Mucosa of stomach (tissue), 1 donor: ENCODE measurements at regions not wholly inside any gene's neighbourhood (a gene's known extent, or its start where the extent isn't known, plus 50 kb on each side); places are given as distances from the start of the nearest gene placed in this dataset.

Source experiments
- H3K27me3 ChIP-seq: one replicate; pipeline ENCODE4 v1.7.0; 2013; ENCODE audit warnings: mild to moderate bottlenecking, low read length; ENCODE audit not compliant: control insufficient read depth, insufficient read depth
- H3K36me3 ChIP-seq: one replicate; pipeline ENCODE4 v1.7.0; 2013; ENCODE audit warnings: low read length; ENCODE audit not compliant: control insufficient read depth, insufficient read depth
- H3K4me1 ChIP-seq: one replicate; pipeline ENCODE4 v1.7.0; 2013; ENCODE audit warnings: mild to moderate bottlenecking, low read length; ENCODE audit not compliant: control insufficient read depth, insufficient read depth
- H3K4me3 ChIP-seq: one replicate; pipeline ENCODE4 v1.7.0; 2013; ENCODE audit warnings: low read length
- H3K9ac ChIP-seq: one replicate; pipeline ENCODE4 v1.7.0; 2013; ENCODE audit warnings: mild to moderate bottlenecking, low read length, moderate library complexity
- H3K9me3 ChIP-seq: one replicate; pipeline ENCODE4 v1.7.0; 2013; ENCODE audit warnings: mild to moderate bottlenecking, low read length, moderate library complexity; ENCODE audit not compliant: control insufficient read depth
- donor health status: Pancreatic carcinoma.

DNA sequence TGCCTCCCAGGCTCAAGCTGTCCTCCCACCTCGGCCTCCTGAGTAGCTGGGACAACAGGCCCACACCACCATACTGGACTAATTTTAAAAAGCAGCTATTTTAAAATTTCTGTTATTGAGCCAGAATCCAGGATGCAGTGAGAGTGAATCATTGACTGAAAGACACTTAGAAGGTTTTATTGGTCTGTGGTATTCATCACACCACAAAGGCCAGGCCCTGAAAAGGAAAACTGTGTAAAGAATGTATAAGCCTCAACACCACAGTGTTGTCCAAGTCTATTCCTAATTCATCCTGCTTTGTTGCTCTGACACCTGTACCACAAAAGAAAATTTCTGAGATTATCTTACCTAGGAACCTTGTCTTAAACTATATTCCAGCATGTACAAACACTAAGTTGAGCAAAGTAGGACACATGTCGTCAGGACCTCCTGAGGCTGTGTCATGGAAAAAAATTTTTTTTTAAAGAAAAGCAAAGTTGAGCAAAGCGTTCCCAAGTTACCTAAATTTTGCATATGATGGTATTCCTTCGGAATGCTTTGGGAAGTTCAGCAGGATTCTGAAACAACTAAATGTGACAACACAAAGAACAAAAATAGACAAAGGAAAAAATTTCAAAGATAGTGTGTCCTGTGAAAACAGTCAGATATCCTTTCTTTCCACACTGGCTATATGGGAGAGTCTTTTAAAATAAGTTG lies 129.6 kb upstream of the MKLN1 start:
- no peaks in the 10 kb centered on the region for H3K4me1 ChIP-seq
- no peaks in the 10 kb centered on the region for H3K9me3 ChIP-seq
- H3K36me3 ChIP-seq = no peaks in the 10 kb centered on the region
- no peaks in the 10 kb centered on the region for H3K27me3 ChIP-seq
- H3K9ac ChIP-seq = no peak overlapping the region
- H3K4me3 ChIP-seq = no peak overlapping the region

DNA sequence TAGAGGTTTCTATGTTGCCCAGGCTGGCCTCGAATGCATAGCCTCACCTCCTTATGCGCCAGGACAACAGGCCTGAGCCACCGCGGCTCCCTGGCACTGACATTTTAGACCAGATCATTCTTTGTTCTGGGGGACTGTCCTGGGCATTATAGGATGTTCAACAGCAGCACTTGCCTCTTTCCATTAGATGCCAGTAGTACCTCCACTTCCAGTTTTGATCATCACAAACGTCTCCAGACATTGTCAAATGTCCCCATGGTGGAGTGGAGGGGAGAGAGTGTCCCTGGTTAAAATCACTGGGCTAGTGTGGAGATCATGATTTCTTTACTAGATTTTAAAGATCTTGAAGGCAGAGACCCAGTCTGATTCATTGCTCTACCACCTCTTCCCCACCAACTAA lies 125.2 kb upstream of the MKLN1 start:
- Histone ChIP-seq H3K4me1 (no peaks in the 10 kb centered on the region), H3K36me3 (no peaks in the 10 kb centered on the region), H3K27me3 (no peaks in the 10 kb centered on the region), H3K9me3 (no peaks in the 10 kb centered on the region), H3K9ac (no peak overlapping the region), H3K4me3 (no peak overlapping the region)

DNA sequence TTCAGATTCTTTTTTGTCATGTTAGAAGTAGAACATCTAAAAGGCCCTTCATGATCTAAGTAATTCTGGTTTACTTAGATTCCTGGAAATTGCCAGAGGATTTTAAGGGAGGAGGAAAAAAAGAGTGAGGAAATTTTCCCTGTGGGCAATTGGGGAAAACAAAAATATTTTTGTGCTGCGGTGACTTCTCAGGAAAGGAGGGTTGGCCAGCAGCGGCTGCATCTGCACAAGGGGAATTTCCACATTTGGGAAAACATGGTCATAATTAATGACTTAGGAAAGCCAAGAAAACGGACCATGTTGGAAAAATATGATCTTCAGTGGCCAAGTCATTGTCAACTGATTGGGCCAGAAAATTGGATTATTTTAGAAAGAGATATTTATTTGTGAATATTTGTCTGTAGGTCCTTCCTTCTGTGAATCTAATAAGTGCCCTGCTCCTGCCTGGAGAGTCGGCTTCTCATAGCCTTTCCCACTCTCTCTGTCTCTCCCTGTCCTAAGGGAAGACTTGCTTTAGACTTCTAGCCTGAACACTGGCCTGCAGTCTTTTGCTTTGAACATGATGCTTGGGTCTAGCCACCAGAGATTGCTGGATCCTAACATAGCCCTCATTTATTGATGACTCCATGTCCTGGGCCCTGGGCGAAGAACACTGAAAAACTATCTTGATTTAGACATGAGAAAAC lies 124.2 kb upstream of the MKLN1 start:
- no peaks in the 10 kb centered on the region for H3K36me3 ChIP-seq
- H3K27me3 ChIP-seq = no peaks in the 10 kb centered on the region
- no peak overlapping the region for H3K9ac ChIP-seq
- H3K4me1 ChIP-seq = no peaks in the 10 kb centered on the region
- no peaks in the 10 kb centered on the region for H3K9me3 ChIP-seq
- H3K4me3 ChIP-seq = no peak overlapping the region

DNA sequence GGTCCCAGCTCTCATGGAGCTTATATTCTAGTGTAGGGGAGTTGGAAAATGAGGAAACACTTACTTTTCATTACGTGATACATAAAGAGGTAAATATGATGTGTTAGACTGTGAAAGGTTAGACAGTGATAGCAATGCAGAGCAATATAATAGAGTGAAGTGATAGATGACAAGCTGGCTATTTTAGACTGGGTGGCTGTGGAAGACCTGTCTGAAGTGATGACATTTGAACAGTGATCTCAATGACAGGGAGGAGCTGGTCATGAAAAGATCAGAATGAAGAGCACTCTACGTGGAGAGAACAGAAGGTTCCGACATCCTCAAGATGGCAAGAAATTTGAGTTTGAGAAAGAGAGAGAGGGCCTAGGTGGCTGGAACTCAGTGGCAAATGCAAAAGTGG lies 118.9 kb upstream of the MKLN1 start:
- no peaks in the 10 kb centered on the region for H3K4me1 ChIP-seq
- H3K9me3 ChIP-seq = no peaks in the 10 kb centered on the region
- H3K36me3 ChIP-seq = no peaks in the 10 kb centered on the region
- H3K9ac ChIP-seq = no peak overlapping the region
- H3K4me3 ChIP-seq = no peak overlapping the region
- H3K27me3 ChIP-seq = no peaks in the 10 kb centered on the region

DNA sequence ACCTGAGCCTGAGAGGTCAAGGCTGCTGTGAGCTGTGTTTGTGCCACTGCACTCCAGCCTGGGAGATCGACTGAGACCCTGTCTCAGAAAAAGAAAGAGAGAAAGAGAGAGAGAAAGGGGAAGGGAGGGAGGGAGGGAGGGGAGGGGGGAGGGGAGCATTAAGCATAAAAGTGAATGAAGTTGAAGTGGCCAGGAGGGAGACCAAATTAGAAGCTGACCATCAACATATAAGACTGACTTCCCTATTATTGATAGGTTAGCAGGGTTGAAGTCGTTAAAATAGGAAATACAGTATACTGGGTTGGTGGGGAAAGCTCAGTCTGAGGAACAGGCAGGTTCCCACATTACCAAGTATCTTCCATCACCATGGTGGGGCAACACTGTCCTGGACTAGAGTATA lies 117.1 kb upstream of the MKLN1 start:
- no peaks in the 10 kb centered on the region for H3K36me3 ChIP-seq
- no peaks in the 10 kb centered on the region for H3K9me3 ChIP-seq
- H3K27me3 ChIP-seq = no peaks in the 10 kb centered on the region
- no peak overlapping the region for H3K4me3 ChIP-seq
- H3K4me1 ChIP-seq = no peaks in the 10 kb centered on the region
- no peak overlapping the region for H3K9ac ChIP-seq

DNA sequence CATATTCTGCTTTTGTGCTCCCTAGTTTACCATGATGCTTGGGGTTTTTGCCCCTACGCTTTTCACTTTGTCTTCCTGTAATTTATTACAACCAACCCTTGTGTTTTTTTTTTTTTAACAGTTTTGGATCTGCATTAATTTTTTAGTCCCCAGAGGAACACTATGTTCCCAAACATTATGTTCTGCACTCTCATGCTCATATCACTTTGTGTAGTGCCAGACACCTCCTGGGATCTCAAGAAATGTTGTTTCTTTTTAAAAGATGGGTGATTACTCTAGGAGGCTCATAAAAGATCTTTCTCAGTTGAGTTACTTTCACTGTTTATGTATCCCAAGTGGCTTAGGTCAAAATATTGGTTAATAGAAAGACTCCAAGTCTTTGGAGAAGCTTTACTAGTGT lies 116.2 kb upstream of the MKLN1 start:
- Histone ChIP-seq H3K36me3 (no peaks in the 10 kb centered on the region), H3K27me3 (no peaks in the 10 kb centered on the region), H3K4me1 (no peaks in the 10 kb centered on the region), H3K9ac (no peak overlapping the region), H3K9me3 (no peaks in the 10 kb centered on the region), H3K4me3 (no peak overlapping the region)

DNA sequence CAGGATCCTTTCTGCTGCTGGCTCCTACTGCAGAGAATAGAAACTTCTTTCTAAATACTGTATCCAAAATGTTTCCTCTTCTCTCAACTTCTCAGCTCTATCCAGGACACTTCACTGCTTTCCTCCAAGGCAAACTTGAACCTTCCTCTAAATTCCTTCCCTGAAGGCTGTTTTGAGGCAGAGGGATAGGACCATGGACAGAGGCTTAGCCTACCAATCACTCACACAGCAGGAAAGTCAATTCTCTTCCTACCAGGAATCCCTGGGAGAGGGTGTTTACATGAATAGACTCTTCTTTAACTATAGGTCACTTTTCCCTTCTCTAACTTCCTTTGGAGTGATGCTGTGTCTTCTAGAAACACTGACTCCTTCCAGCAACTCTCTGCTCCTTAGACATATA lies 115.6 kb upstream of the MKLN1 start:
- H3K27me3 ChIP-seq = no peaks in the 10 kb centered on the region
- H3K4me3 ChIP-seq = no peak overlapping the region
- H3K9ac ChIP-seq = no peak overlapping the region
- no peaks in the 10 kb centered on the region for H3K4me1 ChIP-seq
- no peaks in the 10 kb centered on the region for H3K36me3 ChIP-seq
- H3K9me3 ChIP-seq = no peaks in the 10 kb centered on the region

DNA sequence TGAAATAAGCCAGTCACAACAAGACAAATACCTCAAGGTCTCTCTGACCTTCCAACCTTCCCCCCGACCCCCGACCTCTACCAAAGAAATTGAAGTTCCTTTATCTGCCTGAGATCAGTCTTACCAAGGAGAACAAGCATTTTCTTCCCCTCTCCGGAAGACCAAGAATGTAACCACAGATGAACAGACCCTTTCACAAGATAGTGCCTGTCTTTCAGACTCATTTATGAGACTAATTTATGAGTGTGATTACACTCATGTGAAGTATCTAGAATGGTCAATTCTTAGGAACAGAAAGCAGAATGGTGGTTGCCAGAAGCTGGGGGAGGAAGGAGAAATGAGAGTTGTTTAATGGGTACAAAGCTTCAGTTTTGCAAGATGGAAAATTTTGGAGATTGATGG lies 108.9 kb upstream of the MKLN1 start:
- H3K9me3 ChIP-seq = no peaks in the 10 kb centered on the region
- no peak overlapping the region for H3K4me3 ChIP-seq
- H3K9ac ChIP-seq = no peak overlapping the region
- no peaks in the 10 kb centered on the region for H3K4me1 ChIP-seq
- no peaks in the 10 kb centered on the region for H3K27me3 ChIP-seq
- H3K36me3 ChIP-seq = no peaks in the 10 kb centered on the region

DNA sequence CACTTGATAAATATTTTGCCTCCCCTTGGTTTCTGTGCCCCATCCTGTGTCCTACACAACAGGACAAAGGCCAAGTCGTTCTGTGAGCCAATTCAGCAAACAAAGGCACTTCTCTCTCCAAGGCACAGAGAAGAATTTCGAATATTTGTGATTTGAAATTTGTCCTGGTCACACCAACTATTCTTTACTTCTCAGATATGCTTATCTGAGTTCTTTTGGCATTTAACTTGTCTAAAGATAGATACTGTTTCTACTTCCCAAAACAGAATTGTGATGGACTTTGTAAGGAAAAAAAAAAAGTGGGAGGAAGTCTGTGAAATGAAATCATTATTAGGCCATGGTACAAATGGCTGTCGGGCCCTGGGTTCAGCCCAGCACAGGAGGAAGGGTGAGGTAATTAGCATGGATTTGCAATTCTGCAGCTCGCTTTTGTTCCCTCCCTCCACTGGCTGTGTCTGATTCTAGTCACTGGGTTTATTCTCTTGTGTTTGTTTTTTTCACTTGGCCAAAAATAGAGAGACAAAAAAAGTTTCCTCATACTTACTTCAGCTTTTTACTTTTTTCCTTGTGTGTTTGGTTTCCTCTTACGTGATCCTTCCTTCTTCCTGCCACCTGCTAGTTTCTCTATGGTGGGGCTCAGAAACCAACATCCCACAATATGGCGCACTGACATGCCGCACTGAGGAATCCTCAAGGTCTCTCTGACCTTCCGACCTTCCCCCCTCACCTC lies 108.2 kb upstream of the MKLN1 start:
- Histone ChIP-seq H3K9ac (no peak overlapping the region), H3K36me3 (no peaks in the 10 kb centered on the region), H3K4me3 (no peak overlapping the region), H3K27me3 (no peaks in the 10 kb centered on the region), H3K9me3 (no peaks in the 10 kb centered on the region), H3K4me1 (no peaks in the 10 kb centered on the region)

DNA sequence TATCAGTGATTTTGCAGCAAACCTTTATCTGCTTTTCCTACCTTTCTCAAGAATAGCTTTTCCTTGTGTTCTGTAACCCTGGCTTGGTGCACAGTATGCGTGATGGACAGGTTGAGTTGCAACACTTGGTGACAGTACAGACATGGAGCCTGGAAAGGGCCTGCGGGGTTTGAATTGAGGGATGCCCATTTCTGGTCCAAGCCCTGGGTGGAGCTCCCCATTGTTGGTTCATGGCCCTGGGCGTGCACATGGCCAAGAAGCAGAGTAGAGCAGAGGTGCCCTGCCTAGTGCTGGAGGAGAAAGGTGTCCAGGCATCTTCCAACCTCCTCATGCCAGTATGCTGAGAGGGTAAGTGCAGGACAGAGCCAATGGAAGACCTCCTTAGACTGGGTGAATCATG lies 106.6 kb upstream of the MKLN1 start:
- Histone ChIP-seq H3K36me3 (no peaks in the 10 kb centered on the region), H3K4me3 (no peak overlapping the region), H3K9me3 (no peaks in the 10 kb centered on the region), H3K9ac (no peak overlapping the region), H3K4me1 (peaks cover 6% of the 10 kb centered on the region), H3K27me3 (no peaks in the 10 kb centered on the region)

DNA sequence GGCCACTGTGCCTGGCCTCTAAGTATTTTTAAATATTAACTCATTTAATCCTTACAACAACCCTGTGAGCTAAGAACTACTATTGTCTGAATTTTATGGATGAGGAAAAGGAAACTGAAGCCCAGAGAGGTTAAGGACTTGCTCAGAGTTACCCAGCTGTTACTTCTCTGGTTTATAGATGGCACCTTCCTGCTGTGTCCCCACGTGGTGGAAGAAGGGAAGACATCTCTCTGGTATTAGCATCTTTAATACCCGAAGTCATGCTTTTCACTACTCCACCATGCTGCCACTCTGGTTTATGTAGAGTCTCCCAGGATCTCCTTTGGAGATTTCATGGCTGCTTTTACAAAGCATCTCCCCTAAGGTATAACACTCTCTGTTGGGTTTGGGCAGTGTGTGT lies 105.5 kb upstream of the MKLN1 start:
- Histone ChIP-seq H3K27me3 (no peaks in the 10 kb centered on the region), H3K9me3 (no peaks in the 10 kb centered on the region), H3K9ac (no peak overlapping the region), H3K4me3 (no peak overlapping the region), H3K4me1 (peaks cover 9% of the 10 kb centered on the region), H3K36me3 (no peaks in the 10 kb centered on the region)

DNA sequence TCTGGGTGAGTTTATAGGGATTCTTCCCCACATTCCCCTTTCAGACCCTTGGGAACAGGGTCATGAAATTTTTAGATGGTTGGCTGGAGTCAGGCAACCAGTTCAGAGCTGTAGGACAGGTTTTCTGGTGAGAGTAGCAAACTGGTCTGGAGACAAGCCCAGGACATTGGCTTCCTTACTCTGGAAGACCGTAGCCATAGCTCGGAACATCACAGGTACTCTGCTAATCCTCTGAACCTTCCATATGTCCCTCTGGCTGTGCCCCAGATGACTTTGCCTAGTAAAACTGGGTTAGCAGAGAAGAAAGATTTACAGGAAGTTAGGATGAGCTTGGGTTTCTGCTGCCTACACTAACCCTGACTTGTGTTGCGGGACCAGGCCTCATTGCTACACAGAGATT lies 104.5 kb upstream of the MKLN1 start:
- Histone ChIP-seq H3K9ac (no peak overlapping the region), H3K4me1 (peaks cover 9% of the 10 kb centered on the region), H3K27me3 (no peaks in the 10 kb centered on the region), H3K36me3 (no peaks in the 10 kb centered on the region), H3K9me3 (no peaks in the 10 kb centered on the region), H3K4me3 (no peak overlapping the region)
